ENCODE measurements at regions not wholly inside any gene's neighbourhood (a gene's known extent, or its start where the extent isn't known, plus 50 kb on each side); places are given as distances from the start of the nearest gene placed in this dataset.

- TF ChIP-seq NBN (IDR thresholded peaks at IDR 0.05), result no peak
- no peak for TF ChIP-seq NRF1 (conservative IDR thresholded peaks at IDR 0.05; ENCODE audit: low read depth, low read length)
These were observed 173.7 kb upstream of the CHRNA7 start (continued) for GRCh38 chr15:31856581-31856980.

- no peak for ATAC-seq
- Histone ChIP-seq H2AFZ (ENCODE audit: control insufficient read depth, low read depth, low read length) (no peak overlapping the region), H3K79me2 (ENCODE audit: control insufficient read depth, insufficient read depth, low read length) (no peaks in the 10 kb centered on the region), H3K27me3 (replicated peaks in 1 of 2; ENCODE audit: control insufficient read depth in 2 of 2, insufficient read depth in 2 of 2, low read length in 1 of 2) (0 out of 4 replicates have a peak, but pooled peaks cover 0 to 2% of the 10 kb centered on the region in 2 experiments), H3K4me2 (ENCODE audit: control insufficient read depth, insufficient read depth) (no peak overlapping the region), H3K27ac (ENCODE audit: control insufficient read depth, insufficient read depth) (no peak overlapping the region), H3K9ac (ENCODE audit: control insufficient read depth, insufficient read depth, low read length) (no peak overlapping the region), H4K20me1 (ENCODE audit: control insufficient read depth, insufficient read depth) (no peaks in the 10 kb centered on the region), H3K36me3 (ENCODE audit: control insufficient read depth in 2 of 2, insufficient read depth in 2 of 2, low read length in 1 of 2) (no peaks in the 10 kb centered on the region), H3K9me3 (replicated peaks; ENCODE audit: control insufficient read depth, insufficient read depth, low read length) (no peaks in the 10 kb centered on the region), H3K4me3 (no peak overlapping the region), H3K4me1 (ENCODE audit: control insufficient read depth, insufficient read depth, low read length) (no peaks in the 10 kb centered on the region)
- ChIA-PET POLR2A (no interaction called here), RAD21 (ENCODE audit: unreplicated experiment) (no interaction called here), CTCF (no interaction called here), SMC1A (ENCODE audit: uncharacterized antibody, unreplicated experiment) (no interaction called here)
- no peak for FAIRE-seq
- intact Hi-C loops (cut with micrococcal nuclease; ENCODE audit: unreplicated experiment), result no loop called here
- WGBS (ENCODE audit: insufficient coverage, insufficient replicate concordance, low lambda C conversion rate, missing lambda C conversion rate), result 8% methylated on average over 6 of the region's 6 CpGs
- no peak for TF ChIP-seq CTCF (IDR thresholded peaks at IDR 0.05 in 2 of 3, conservative IDR thresholded peaks at IDR 0.05 in 1 of 3; ENCODE audit: control insufficient read depth in 2 of 3, extremely low read depth in 1 of 3, insufficient read depth in 1 of 3, low read depth in 3 of 3, low read length in 3 of 3)
- no peak for TF ChIP-seq HDAC2 (IDR thresholded peaks at IDR 0.05)
- no peak for TF ChIP-seq BHLHE40 (IDR thresholded peaks at IDR 0.05; ENCODE audit: borderline replicate concordance in 1 of 2, low read depth in 2 of 2, low read length in 1 of 2)
- TF ChIP-seq CBX3 (IDR thresholded peaks at IDR 0.05; ENCODE audit: borderline replicate concordance, low read depth), result no peak
- TF ChIP-seq TARDBP (IDR thresholded peaks at IDR 0.05; ENCODE audit: borderline replicate concordance), result no peak
- no peak for TF ChIP-seq FOXK2 (IDR thresholded peaks at IDR 0.05)
- TF ChIP-seq E2F8 (IDR thresholded peaks at IDR 0.05; ENCODE audit: low read depth, partially characterized antibody), result no peak
- DNase-seq (ENCODE audit: low read depth, low spot score), result no peak
- in situ Hi-C loops (cut with MboI), result no loop called here
- no TSS peak for BruUV-seq (replicated peaks)
These were observed 173.1 kb upstream of the CHRNA7 start for GRCh38 chr15:31857194-31857593.

Data from GM12878 (cell line).